ENCODE measurements at regions not wholly inside any gene's neighbourhood (a gene's known extent, or its start where the extent isn't known, plus 50 kb on each side); places are given as distances from the start of the nearest gene placed in this dataset.

DNA sequence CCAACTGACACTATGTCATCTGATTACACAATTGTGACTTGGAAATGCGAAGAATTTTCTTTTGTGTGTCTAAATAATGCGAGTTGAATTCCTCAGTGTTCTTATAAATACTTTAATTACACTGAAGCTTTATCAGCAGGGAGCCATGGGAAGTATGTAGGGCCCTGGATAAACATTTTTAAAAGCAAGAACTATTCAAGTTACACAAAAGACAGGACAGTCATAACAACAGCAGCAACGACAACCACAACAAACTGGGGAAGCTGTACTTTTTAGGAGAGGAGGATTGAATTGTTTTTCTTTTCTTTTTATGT lies 250.3 kb upstream of the ZNF608 start:
- H3K4me1 ChIP-seq (ENCODE audit: control insufficient read depth, insufficient read depth, low read length) = no peaks in the 10 kb centered on the region
- WGBS (ENCODE audit: insufficient coverage) = no CpG with 5 or more reads among the region's 3 CpGs
- H3K4me3 ChIP-seq (ENCODE audit: low read length) = no peak overlapping the region
- Mint-ChIP-seq H3K9me3 (no peaks in the 10 kb centered on the region), H3K27ac (no peak overlapping the region), H3K36me3 (no peaks in the 10 kb centered on the region), H3K4me1 (no peaks in the 10 kb centered on the region), H3K27me3 (ENCODE audit: low read depth in 2 of 2) (peaks cover 0 to 7% of the 10 kb centered on the region in 2 donors), H3K4me3 (no peak overlapping the region)
- H3K27me3 ChIP-seq (ENCODE audit: control insufficient read depth, insufficient read depth, low read length) = no peaks in the 10 kb centered on the region
- intact Hi-C loops (cut with micrococcal nuclease) = no loop called here
- H3K36me3 ChIP-seq (ENCODE audit: control insufficient read depth, insufficient read depth, low read length) = no peaks in the 10 kb centered on the region
- no peak for ATAC-seq
- DNase-seq = no peak
- no peak overlapping the region for H3K27ac ChIP-seq (ENCODE audit: low read length)
- H3K9me3 ChIP-seq (ENCODE audit: control insufficient read depth, insufficient read depth, low read length) = no peaks in the 10 kb centered on the region
- TF ChIP-seq CTCF (IDR thresholded peaks at IDR 0.05) = no peak

DNA sequence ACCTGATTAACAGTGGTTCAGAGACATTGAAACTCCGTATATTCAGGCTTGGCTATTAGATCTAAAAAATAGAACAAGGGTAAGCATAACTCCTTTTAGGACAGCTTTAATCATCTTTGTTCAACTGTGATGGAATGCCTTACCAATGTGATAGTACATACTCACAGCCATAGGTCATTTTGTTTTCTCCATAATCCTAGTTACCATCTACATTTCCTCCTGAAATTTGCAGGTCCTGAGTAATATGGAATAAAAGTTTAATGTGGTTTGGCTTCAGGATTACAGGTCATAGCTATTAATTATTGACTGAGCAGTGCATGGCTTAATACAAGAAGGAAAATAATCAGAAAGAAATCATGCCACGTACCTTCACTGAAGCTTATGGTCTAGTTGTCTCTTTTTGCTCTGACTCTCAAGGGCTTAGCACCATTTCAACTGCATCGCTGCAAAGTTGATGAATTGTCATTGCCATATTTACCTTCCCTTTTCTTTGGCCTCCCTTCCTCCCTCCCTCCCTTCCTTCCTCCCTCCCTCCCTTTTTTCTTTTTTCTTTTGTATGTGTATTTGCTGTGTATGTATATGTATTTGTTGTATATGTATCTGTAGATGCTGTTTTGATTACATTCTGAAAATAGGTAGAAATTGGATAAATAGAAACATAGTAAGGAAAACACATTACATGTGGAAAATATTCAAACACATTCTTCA lies 250.9 kb upstream of the ZNF608 start:
- Mint-ChIP-seq H3K36me3 (no peaks in the 10 kb centered on the region), H3K9me3 (no peaks in the 10 kb centered on the region), H3K27ac (no peak overlapping the region), H3K27me3 (ENCODE audit: low read depth in 2 of 2) (peaks cover 0 to 10% of the 10 kb centered on the region in 2 donors), H3K4me3 (no peak overlapping the region), H3K4me1 (no peaks in the 10 kb centered on the region)
- DNase-seq (no peak), ATAC-seq (no peak)
- H3K4me3 ChIP-seq (ENCODE audit: low read length) = no peak overlapping the region
- H3K4me1 ChIP-seq (ENCODE audit: control insufficient read depth, insufficient read depth, low read length) = no peaks in the 10 kb centered on the region
- no peaks in the 10 kb centered on the region for H3K36me3 ChIP-seq (ENCODE audit: control insufficient read depth, insufficient read depth, low read length)
- H3K9me3 ChIP-seq (ENCODE audit: control insufficient read depth, insufficient read depth, low read length) = no peaks in the 10 kb centered on the region
- 83% methylated on average over 3 of the region's 3 CpGs for WGBS (ENCODE audit: insufficient coverage)
- no peaks in the 10 kb centered on the region for H3K27me3 ChIP-seq (ENCODE audit: control insufficient read depth, insufficient read depth, low read length)
- H3K27ac ChIP-seq (ENCODE audit: low read length) = no peak overlapping the region
- no peak for TF ChIP-seq CTCF (IDR thresholded peaks at IDR 0.05)
- intact Hi-C loops (cut with micrococcal nuclease) = no loop called here

DNA sequence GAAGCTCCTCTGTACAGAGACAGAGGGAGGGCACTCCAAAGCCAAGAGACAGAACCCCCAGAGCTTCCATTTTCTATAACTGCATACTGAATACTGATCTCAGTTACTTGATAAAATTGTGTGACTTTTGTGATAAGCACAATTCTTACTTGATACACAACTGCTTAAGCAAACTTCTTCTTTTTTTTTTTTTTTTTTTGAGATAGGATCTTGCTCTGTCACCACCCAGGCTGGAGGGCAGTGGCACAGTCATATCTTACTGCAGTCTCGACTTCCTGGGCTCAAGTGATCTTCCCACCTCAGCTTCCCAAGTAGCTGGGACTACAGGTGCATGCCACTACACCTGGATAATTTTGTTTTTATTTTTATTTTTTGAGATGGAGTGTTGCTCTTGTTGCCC lies 252.1 kb upstream of the ZNF608 start:
- intact Hi-C loops (cut with micrococcal nuclease) = no loop called here
- Histone ChIP-seq H3K27ac (ENCODE audit: low read length) (no peak overlapping the region), H3K4me3 (ENCODE audit: low read length) (no peak overlapping the region), H3K27me3 (ENCODE audit: control insufficient read depth, insufficient read depth, low read length) (no peaks in the 10 kb centered on the region), H3K9me3 (ENCODE audit: control insufficient read depth, insufficient read depth, low read length) (no peaks in the 10 kb centered on the region), H3K36me3 (ENCODE audit: control insufficient read depth, insufficient read depth, low read length) (no peaks in the 10 kb centered on the region), H3K4me1 (ENCODE audit: control insufficient read depth, insufficient read depth, low read length) (no peaks in the 10 kb centered on the region)
- DNase-seq (no peak), ATAC-seq (peak in 1 of 3 donors; percentile 35)
- Mint-ChIP-seq H3K4me1 (no peaks in the 10 kb centered on the region), H3K27ac (no peak overlapping the region), H3K4me3 (no peak overlapping the region), H3K9me3 (no peaks in the 10 kb centered on the region), H3K27me3 (ENCODE audit: low read depth in 2 of 2) (peaks cover 0 to 10% of the 10 kb centered on the region in 2 donors), H3K36me3 (no peaks in the 10 kb centered on the region)
- 80% methylated on average over 1 of the region's 1 CpG for WGBS (ENCODE audit: insufficient coverage)
- TF ChIP-seq CTCF (IDR thresholded peaks at IDR 0.05) = no peak

All from natural killer cell (primary cell).